Caco-2 (cell line): ENCODE measurements at regions not wholly inside any gene's neighbourhood (a gene's known extent, or its start where the extent isn't known, plus 50 kb on each side); places are given as distances from the start of the nearest gene placed in this dataset.

Experiments used
- BruUV-seq: library from RNA; stranded (reverse); fragments of 400-500 nt; replicated peaks from 2 replicates; lab custom pipeline; 2021; lab: Mats Ljungman, UMichigan
- CTCF ChIA-PET: fragments of 300-600 bp; sonication (Branson Sonifier 250); formaldehyde crosslinking; loops from one replicate; lab custom pipeline; 2022; ENCODE audit warnings: antibody characterized with exemption; lab: Charles Lee
- POLR2A ChIA-PET: fragments of 300-600 bp; sonication (Branson Sonifier 250); formaldehyde crosslinking; loops from one replicate; lab custom pipeline; 2022; ENCODE audit warnings: antibody characterized with exemption; lab: Charles Lee
- DNase-seq, 2 experiments: peaks; one replicate each; pipeline versions ENCODE4 v3.0.0 to v3.0.0-alpha.2; 2020 to 2022
- H3K27me3 ChIP-seq: replicated peaks from 2 replicates; pipeline ENCODE4 v1.6.0; 2011; ENCODE audit warnings: low read length; ENCODE audit not compliant: control insufficient read depth, insufficient read depth
- H3K36me3 ChIP-seq: 2 replicates; pipeline ENCODE4 v1.5.1; 2011; ENCODE audit warnings: low read length; ENCODE audit not compliant: control insufficient read depth, insufficient read depth
- H3K4me1 ChIP-seq: fragments of 250-450 bp; sonication (Bioruptor Pico); 2 replicates; pipeline ENCODE4 v1.5.1; 2020; ENCODE audit warnings: mild to moderate bottlenecking
- H3K4me3 ChIP-seq: 2 replicates; pipeline ENCODE4 v1.5.1; 2011; ENCODE audit warnings: low read depth, mild to moderate bottlenecking, control low read depth, low read length
- H3K9me3 ChIP-seq: fragments of 250-450 bp; sonication (Bioruptor Pico); 2 replicates; pipeline ENCODE4 v1.5.1; 2020; ENCODE audit warnings: mild to moderate bottlenecking, moderate library complexity
- H3K27ac Mint-ChIP-seq: one replicate; pipeline ENCODE4 v1.8.0; 2022; ENCODE audit warnings: mixed read lengths; ENCODE audit not compliant: unreplicated experiment
- H3K27me3 Mint-ChIP-seq: one replicate; pipeline ENCODE4 v1.8.0; 2022; ENCODE audit warnings: mixed read lengths; ENCODE audit not compliant: insufficient read depth, unreplicated experiment
- H3K36me3 Mint-ChIP-seq: one replicate; pipeline ENCODE4 v1.8.0; 2022; ENCODE audit warnings: mild to moderate bottlenecking, mixed read lengths; ENCODE audit not compliant: insufficient read depth, unreplicated experiment
- H3K4me1 Mint-ChIP-seq: one replicate; pipeline ENCODE4 v1.8.0; 2022; ENCODE audit warnings: low read depth, mixed read lengths; ENCODE audit not compliant: unreplicated experiment
- H3K4me3 Mint-ChIP-seq: one replicate; pipeline ENCODE4 v1.8.0; 2022; ENCODE audit warnings: mild to moderate bottlenecking, moderate library complexity, mixed read lengths; ENCODE audit not compliant: unreplicated experiment
- H3K9me3 Mint-ChIP-seq: one replicate; pipeline ENCODE4 v1.8.0; 2022; ENCODE audit warnings: mixed read lengths; ENCODE audit not compliant: unreplicated experiment
- CTCF ChIP-seq, 2 experiments: fragments of 200-600 bp in 1 of 2; IDR thresholded peaks; 1 replicate in 1 of 2; 2 replicates in 1 of 2; pipeline versions ENCODE4 v1.5.1 to v1.8.0; 2011 to 2022; ENCODE audit warnings: antibody characterized with exemption in 1 of 2, control low read depth in 1 of 2, inconsistent platforms in 1 of 2, low read depth in 1 of 2, low read length in 1 of 2, mild to moderate bottlenecking in 1 of 2, moderate library complexity in 1 of 2; ENCODE audit not compliant: insufficient read depth in 1 of 2, severe bottlenecking in 1 of 2, unreplicated experiment in 1 of 2
- intact Hi-C: fragments of 100-400 bp; cut with micrococcal nuclease; formaldehyde crosslinking; loops from one replicate; pipeline ENCODE4 v1.10.0; 2022; ENCODE audit not compliant: unreplicated experiment

GRCh38 chr6:147625946-147626345 is 117.5 kb downstream of the SAMD5 start:
- CTCF ChIA-PET: no interaction called here
- no peaks in the 10 kb centered on the region for H3K27me3 Mint-ChIP-seq
- POLR2A ChIA-PET: no interaction called here
- no peaks in the 10 kb centered on the region for H3K36me3 Mint-ChIP-seq
- H3K27ac Mint-ChIP-seq: no peak overlapping the region
- peaks cover 5% of the 10 kb centered on the region for H3K9me3 Mint-ChIP-seq
- no peaks in the 10 kb centered on the region for H3K9me3 ChIP-seq
- H3K4me3 ChIP-seq: no peak overlapping the region
- no TSS peak for BruUV-seq
- no peak for DNase-seq
- 0 out of 2 replicates have a peak, but pooled peaks cover 4% of the 10 kb centered on the region for H3K4me1 ChIP-seq
- intact Hi-C loops: no loop called here
- TF ChIP-seq CTCF (IDR thresholded peaks at IDR 0.05; ENCODE audit: insufficient read depth in 1 of 2, low read depth in 1 of 2, low read length in 1 of 2, severe bottlenecking in 1 of 2, unreplicated experiment in 1 of 2): no peak
- no peak overlapping the region for H3K4me3 Mint-ChIP-seq
- no peaks in the 10 kb centered on the region for H3K27me3 ChIP-seq
- peaks cover 6% of the 10 kb centered on the region for H3K4me1 Mint-ChIP-seq
- H3K36me3 ChIP-seq: no peaks in the 10 kb centered on the region

GRCh38 chr6:147627411-147627810 is 118.9 kb downstream of the SAMD5 start:
- ChIA-PET POLR2A (no interaction called here), CTCF (no interaction called here)
- H3K36me3 Mint-ChIP-seq: no peaks in the 10 kb centered on the region
- DNase-seq: no peak
- no peaks in the 10 kb centered on the region for H3K27me3 ChIP-seq
- no peaks in the 10 kb centered on the region for H3K9me3 ChIP-seq
- no peak overlapping the region for H3K4me3 Mint-ChIP-seq
- no peaks in the 10 kb centered on the region for H3K36me3 ChIP-seq
- no peak for TF ChIP-seq CTCF (IDR thresholded peaks at IDR 0.05; ENCODE audit: insufficient read depth in 1 of 2, low read depth in 1 of 2, low read length in 1 of 2, severe bottlenecking in 1 of 2, unreplicated experiment in 1 of 2)
- H3K4me1 Mint-ChIP-seq: peaks cover 6% of the 10 kb centered on the region
- peaks cover 20% of the 10 kb centered on the region for H3K9me3 Mint-ChIP-seq
- intact Hi-C loops: no loop called here
- no peaks in the 10 kb centered on the region for H3K27me3 Mint-ChIP-seq
- no peak overlapping the region for H3K4me3 ChIP-seq
- H3K27ac Mint-ChIP-seq: no peak overlapping the region
- BruUV-seq: no TSS peak
- H3K4me1 ChIP-seq: 0 out of 2 replicates have a peak, but pooled peaks cover 4% of the 10 kb centered on the region

GRCh38 chr6:147633191-147633590 is 124.7 kb downstream of the SAMD5 start:
- Mint-ChIP-seq H3K9me3 (peaks cover 32% of the 10 kb centered on the region), H3K36me3 (no peaks in the 10 kb centered on the region), H3K4me1 (no peaks in the 10 kb centered on the region), H3K4me3 (no peak overlapping the region), H3K27me3 (no peaks in the 10 kb centered on the region), H3K27ac (no peak overlapping the region)
- Histone ChIP-seq H3K36me3 (no peaks in the 10 kb centered on the region), H3K27me3 (no peaks in the 10 kb centered on the region), H3K9me3 (no peaks in the 10 kb centered on the region), H3K4me3 (no peak overlapping the region), H3K4me1 (0 out of 2 replicates have a peak, but pooled peaks cover 4% of the 10 kb centered on the region)
- TF ChIP-seq CTCF (IDR thresholded peaks at IDR 0.05; ENCODE audit: insufficient read depth in 1 of 2, low read depth in 1 of 2, low read length in 1 of 2, severe bottlenecking in 1 of 2, unreplicated experiment in 1 of 2): no peak
- BruUV-seq: no TSS peak
- intact Hi-C loops: loop anchor here (5.0 kb wide), 1 partner anchor 629 kb away; no protein-coding TSS in a partner anchor
- POLR2A ChIA-PET: no interaction called here
- no peak for DNase-seq
- CTCF ChIA-PET: no interaction called here
